Mucosa of rectum (tissue), 2 donors: ENCODE measurements at regions not wholly inside any gene's neighbourhood (a gene's known extent, or its start where the extent isn't known, plus 50 kb on each side); places are given as distances from the start of the nearest gene placed in this dataset.

Source experiments
- H3K27ac ChIP-seq, 2 donors: one replicate each; pipeline ENCODE4 v1.7.0; 2013; ENCODE audit warnings: inconsistent platforms in 2 of 2, low read depth in 2 of 2, low read length in 2 of 2
- H3K27me3 ChIP-seq, 2 donors: one replicate each; pipeline ENCODE4 v1.7.0; 2013; ENCODE audit warnings: low read length in 2 of 2; ENCODE audit not compliant: control insufficient read depth in 2 of 2, insufficient read depth in 2 of 2
- H3K36me3 ChIP-seq, 2 donors: one replicate each; pipeline ENCODE4 v1.7.0; 2013; ENCODE audit warnings: low read length in 2 of 2; ENCODE audit not compliant: control insufficient read depth in 2 of 2, insufficient read depth in 2 of 2
- H3K4me1 ChIP-seq, 2 donors: one replicate each; pipeline ENCODE4 v1.7.0; 2013; ENCODE audit warnings: low read length in 2 of 2, mild to moderate bottlenecking in 1 of 2; ENCODE audit not compliant: control insufficient read depth in 2 of 2, insufficient read depth in 2 of 2
- H3K4me3 ChIP-seq, 2 donors: one replicate each; pipeline ENCODE4 v1.7.0; 2013; ENCODE audit warnings: low read length in 2 of 2
- H3K9ac ChIP-seq, 2 donors: one replicate each; pipeline ENCODE4 v1.7.0; 2013; ENCODE audit warnings: low read length in 2 of 2, low read depth in 1 of 2, mild to moderate bottlenecking in 1 of 2
- H3K9me3 ChIP-seq, 2 donors: one replicate each; pipeline ENCODE4 v1.7.0; 2013; ENCODE audit warnings: low read length in 2 of 2; ENCODE audit not compliant: control insufficient read depth in 2 of 2
- donor health status: healthy.
- donor health status: Normal muscosa, but diverticular disease.

DNA sequence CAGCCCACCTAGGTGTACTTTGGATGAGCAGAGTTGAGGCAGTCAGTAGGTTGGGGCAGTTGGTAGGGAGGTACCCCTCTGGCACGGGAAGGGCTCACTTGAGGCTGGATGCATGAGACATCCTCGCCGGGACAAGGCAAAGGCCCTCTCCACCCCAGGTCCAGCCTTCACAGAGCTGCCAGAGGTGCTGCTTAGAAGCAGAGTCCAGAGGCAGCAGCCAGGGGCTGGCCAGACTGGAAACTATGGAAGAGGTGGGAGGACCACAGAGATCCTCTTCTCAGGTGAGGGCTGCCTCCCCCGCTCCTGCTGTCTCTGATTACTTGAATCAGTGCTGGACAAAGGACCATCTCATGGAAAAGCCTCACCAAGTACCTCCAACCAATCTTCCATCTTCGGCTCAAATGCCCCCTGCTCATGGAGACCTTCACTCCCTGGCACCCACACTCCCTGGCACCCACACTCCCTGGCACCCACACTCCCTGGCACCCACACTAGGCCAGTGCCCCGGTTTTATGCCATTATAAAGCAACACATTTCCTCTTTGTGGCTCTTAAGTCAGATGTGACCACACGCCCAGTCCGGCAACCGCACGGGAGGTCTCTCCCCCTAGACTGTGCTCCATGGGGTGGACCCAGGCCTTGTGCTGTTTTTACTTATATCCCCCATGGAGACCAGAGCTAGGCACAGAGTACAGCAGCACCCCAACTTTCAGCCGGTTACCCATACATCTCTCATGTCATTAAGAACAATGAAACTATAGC lies 100.1 kb downstream of the YTHDF1 start:
- Histone ChIP-seq H3K27ac (no peak overlapping the region), H3K27me3 (peaks cover 5 to 11% of the 10 kb centered on the region in 2 donors), H3K4me3 (no peak overlapping the region), H3K9me3 (no peaks in the 10 kb centered on the region), H3K4me1 (no peaks in the 10 kb centered on the region), H3K9ac (no peak overlapping the region), H3K36me3 (no peaks in the 10 kb centered on the region)

DNA sequence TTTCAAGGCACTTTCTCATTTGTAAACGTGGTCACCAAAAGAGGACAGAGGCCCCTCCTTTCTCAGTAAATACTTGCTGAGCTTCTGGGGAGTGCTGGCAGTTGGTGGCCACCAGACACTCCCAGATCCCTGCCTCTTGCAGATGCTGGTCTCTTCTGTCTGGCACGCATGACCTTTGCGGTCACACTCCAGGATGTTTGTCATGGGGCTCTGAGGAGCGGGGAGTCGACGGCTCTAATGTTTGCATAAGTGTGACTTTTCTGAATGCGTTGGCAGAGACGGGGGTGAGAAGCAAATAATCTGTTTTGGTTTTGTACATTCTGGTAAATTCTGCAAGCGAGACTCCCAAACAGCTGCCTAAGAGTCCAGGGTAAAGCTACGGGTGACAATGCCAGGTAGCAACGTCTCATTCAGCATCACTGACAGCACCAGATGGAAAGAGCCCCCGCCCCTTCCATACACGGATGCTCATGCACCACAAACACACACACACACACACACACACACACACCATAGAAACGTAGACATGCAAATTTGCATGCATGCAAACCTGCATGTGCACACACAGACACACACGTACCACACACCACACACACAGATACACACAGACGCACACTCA lies 101.1 kb downstream of the YTHDF1 start:
- H3K27ac ChIP-seq, result no peak overlapping the region
- H3K4me1 ChIP-seq, result no peaks in the 10 kb centered on the region
- H3K9me3 ChIP-seq, result no peaks in the 10 kb centered on the region
- H3K36me3 ChIP-seq, result no peaks in the 10 kb centered on the region
- H3K9ac ChIP-seq, result no peak overlapping the region
- peaks cover 5 to 11% of the 10 kb centered on the region in 2 donors for H3K27me3 ChIP-seq
- H3K4me3 ChIP-seq, result no peak overlapping the region

DNA sequence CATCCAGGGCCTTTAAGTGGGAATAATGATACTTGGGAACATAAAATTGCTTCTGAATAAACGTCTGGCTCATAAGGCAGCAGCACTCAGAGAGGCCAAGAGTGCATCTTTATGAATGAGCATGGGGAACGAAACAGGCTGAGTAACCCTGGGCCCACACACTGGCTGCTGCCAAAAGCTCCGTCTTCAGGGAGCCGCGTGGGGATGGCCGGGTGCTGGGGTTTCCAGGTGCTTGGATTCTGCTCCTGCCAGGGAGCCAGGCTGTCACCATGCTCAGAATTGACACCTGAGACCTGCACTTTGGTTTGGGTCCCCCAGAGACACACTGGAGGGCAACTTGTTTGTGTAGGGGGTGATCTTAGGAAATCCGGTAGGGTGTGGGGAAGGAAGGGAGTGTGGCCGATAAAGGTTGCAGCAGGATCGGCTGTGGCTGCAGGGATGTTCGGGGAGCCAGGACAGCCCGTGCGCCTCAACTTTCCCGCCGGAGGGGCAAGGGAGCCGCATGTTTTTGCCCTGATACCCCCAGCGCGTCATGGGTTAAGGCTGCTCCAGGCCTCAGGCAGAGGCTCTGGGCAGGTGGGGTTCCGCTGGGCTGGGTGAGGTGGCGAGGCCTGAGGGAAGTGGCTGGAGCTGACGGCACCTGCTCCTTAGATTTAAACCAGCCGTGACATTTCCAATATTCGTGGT lies 101.8 kb downstream of the YTHDF1 start:
- Histone ChIP-seq H3K27ac (no peak overlapping the region), H3K27me3 (peaks cover 5 to 11% of the 10 kb centered on the region in 2 donors), H3K4me1 (no peaks in the 10 kb centered on the region), H3K9me3 (no peaks in the 10 kb centered on the region), H3K36me3 (no peaks in the 10 kb centered on the region), H3K4me3 (no peak overlapping the region), H3K9ac (no peak overlapping the region)

DNA sequence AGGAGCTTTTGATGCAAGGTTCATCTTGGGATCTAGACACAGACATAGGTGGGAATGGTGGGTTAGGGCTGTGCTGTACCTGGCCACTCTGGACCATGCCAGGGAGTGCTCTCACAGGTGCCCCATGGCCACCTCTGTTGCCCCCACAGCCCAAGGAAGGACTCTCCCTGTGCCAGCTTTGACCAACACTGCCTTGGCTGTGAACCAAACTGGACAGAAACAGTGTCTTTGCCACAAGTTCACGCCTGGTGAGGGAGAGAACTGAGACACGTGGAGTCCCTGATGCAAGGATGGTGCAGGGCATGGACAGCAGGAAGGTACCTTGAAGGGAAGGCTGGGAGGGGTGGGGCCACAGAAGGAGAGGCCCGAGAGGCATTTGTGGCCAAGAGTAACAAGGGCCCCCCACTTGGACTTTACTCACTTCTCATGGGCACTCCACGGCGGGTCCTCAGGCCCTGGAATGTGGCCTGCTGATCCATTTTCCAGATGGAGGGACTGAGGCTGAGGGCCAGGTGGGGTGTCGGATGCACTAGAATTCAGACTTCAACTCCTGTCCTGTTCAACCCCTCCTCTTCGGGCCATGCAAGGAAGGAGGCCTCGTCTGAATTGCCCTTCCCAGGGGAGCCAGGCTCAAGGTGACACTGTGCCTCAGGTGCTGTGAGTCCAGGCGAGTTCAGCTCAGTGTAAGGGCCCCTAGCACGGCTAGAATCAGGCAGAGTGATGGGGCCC lies 103.3 kb downstream of the YTHDF1 start:
- H3K36me3 ChIP-seq, result no peaks in the 10 kb centered on the region
- H3K27me3 ChIP-seq, result peaks cover 5 to 11% of the 10 kb centered on the region in 2 donors
- H3K27ac ChIP-seq, result no peak overlapping the region
- no peaks in the 10 kb centered on the region for H3K4me1 ChIP-seq
- H3K9me3 ChIP-seq, result no peaks in the 10 kb centered on the region
- no peak overlapping the region for H3K4me3 ChIP-seq
- no peak overlapping the region for H3K9ac ChIP-seq

DNA sequence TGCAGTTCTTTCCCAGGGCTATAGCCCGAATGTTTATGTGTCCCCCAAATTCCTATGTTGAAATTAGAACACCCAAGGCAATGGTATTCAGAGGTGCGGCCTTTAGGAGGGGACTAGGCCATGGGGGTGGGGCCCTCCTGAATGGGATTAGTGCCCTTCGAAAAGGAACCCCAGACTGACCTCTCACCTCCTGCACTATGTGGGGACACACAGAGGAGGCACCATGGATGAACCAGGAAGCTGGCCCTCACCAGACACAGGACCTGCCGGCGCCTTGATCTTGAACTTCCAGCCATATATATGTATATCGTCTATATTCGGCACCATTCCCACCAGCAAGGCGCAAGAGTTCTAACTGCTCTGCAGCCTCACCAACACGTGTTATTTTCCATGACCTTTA lies 101.5 kb upstream of the BHLHE23 start:
- no peaks in the 10 kb centered on the region for H3K36me3 ChIP-seq
- no peak overlapping the region for H3K27ac ChIP-seq
- no peak overlapping the region for H3K9ac ChIP-seq
- peaks cover 0 to 3% of the 10 kb centered on the region in 2 donors for H3K9me3 ChIP-seq
- no peaks in the 10 kb centered on the region for H3K4me1 ChIP-seq
- H3K4me3 ChIP-seq, result no peak overlapping the region
- no peaks in the 10 kb centered on the region for H3K27me3 ChIP-seq

DNA sequence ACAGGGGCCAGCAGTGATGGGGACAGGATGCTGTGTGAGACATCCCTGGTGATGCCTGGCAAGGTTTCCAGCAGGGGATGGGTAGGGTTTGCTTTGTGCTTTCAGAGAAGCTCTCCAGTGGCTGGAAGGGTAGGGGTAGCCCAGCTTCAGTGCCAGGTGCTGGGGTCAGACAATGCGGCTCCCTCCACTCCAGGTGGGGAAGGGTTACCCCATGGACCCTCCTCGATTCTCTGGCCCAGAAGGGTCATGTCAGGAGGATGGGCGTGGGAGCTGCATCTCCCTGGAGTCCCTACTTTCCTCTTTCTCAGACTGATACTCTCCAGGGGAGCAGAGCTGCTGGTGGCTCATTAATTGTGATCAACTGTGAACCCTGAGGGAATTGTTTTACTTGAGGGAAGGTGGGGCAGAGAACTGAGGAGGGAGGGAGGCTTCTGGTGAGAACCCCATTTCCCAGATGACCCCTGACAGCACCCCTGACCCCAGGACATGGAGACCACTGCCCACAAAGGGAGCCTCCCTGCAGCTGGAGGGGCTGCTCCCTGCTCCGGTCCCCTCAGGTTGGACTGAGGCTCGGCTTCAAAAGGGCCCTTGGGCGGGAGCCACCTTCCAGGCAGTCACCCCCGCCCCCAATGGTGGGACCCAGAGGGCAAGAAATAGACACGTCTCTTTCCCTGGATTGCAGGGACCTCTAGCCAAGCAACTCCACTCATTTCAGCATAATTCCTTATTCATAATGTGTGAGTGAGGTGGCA lies 100.9 kb upstream of the BHLHE23 start:
- no peaks in the 10 kb centered on the region for H3K36me3 ChIP-seq
- H3K9me3 ChIP-seq, result peaks cover 0 to 3% of the 10 kb centered on the region in 2 donors
- H3K9ac ChIP-seq, result no peak overlapping the region
- H3K27ac ChIP-seq, result no peak overlapping the region
- no peaks in the 10 kb centered on the region for H3K27me3 ChIP-seq
- peaks cover 0 to 3% of the 10 kb centered on the region in 2 donors for H3K4me1 ChIP-seq
- H3K4me3 ChIP-seq, result no peak overlapping the region

DNA sequence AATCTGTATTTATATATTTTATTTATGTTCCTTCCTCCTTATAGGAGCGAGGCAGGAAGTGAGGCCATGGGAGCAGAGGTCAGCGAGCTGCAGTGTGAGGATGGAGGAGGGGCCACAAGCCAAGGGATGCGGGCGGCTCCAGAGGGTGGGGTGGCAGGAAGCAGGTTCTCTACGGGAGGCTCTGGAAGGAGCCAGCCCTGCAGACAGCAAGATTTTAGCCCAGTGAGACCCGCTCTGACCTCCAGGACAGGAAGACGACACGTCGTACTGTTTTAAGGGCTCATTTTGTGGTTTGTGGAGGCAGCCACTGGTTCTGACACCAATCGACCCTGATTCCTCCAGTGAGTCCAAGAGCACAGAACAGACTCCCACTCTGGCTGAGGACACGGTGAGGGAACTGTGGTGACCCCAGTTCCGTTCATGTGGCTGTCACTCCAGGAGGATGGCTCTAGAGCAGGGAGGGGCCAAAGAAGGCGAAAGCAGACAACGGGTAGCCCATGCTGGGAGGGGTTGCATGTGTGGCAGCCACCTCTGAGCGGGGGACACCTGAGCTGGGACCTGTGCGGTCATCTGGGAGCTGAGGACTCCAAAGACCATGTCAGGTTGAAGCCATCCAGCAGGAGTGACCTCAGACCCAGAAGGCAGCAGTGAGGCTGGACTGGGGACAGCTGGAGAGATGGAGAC lies 100.1 kb upstream of the BHLHE23 start:
- H3K4me1 ChIP-seq, result peaks cover 2 to 4% of the 10 kb centered on the region in 2 donors
- H3K9me3 ChIP-seq, result peaks cover 0 to 3% of the 10 kb centered on the region in 2 donors
- no peak overlapping the region for H3K4me3 ChIP-seq
- H3K36me3 ChIP-seq, result no peaks in the 10 kb centered on the region
- no peak overlapping the region for H3K27ac ChIP-seq
- H3K27me3 ChIP-seq, result no peaks in the 10 kb centered on the region
- no peak overlapping the region for H3K9ac ChIP-seq

DNA sequence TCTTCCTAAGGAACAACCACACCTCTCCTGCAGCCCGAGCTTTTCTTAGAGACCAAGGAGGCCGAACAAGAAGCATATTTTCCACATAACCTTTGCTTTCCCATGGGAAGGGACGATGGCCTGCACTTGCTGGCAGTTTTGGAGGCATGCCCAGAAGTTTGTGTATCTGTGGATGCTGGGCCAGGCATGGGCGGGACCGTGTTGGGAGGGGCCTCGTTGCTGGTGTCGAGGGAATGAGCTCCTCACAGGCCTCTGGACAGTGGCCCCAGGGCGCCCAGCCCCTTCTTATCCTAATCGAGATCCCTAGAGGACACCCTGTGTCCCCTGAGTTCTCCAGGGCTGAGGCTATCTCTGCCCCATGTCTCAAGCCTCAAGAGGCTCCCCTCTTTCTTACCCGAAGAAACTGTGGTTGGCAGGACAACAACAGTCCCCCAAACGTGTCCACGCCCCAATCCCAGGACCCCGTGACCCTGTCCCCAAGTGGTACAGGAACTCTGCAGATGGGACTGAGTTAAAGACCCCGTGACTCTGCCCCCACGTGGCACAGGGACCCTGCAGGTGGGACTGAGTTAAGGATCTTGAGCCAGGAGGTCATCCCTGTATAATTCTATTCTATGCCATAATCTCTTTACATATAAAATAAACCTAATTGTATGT lies 99.5 kb upstream of the BHLHE23 start:
- H3K4me1 ChIP-seq, result peaks cover 5 to 7% of the 10 kb centered on the region in 2 donors
- no peak overlapping the region for H3K9ac ChIP-seq
- no peaks in the 10 kb centered on the region for H3K27me3 ChIP-seq
- H3K36me3 ChIP-seq, result no peaks in the 10 kb centered on the region
- H3K27ac ChIP-seq, result no peak overlapping the region
- peaks cover 0 to 3% of the 10 kb centered on the region in 2 donors for H3K9me3 ChIP-seq
- H3K4me3 ChIP-seq, result no peak overlapping the region
